GM12878 (cell line): ENCODE measurements at regions not wholly inside any gene's neighbourhood (a gene's known extent, or its start where the extent isn't known, plus 50 kb on each side); places are given as distances from the start of the nearest gene placed in this dataset.

Experiments
- ATAC-seq: fragments of 200-7000 bp; cut with Tn5 transposase; 3 replicates; pipeline ENCODE4 v1.9.1; 2020; ENCODE audit warnings: mild to moderate bottlenecking, moderate library complexity
- BruUV-seq: library from RNA; stranded (reverse); fragments of 400-500 nt; replicated peaks from 2 replicates; lab custom pipeline; 2021; lab: Mats Ljungman, UMichigan
- CTCF ChIA-PET: fragments of 300-600 bp; sonication (Branson Sonifier 250); formaldehyde crosslinking; extraction: SDS; loops from one replicate; lab custom pipeline; 2021; ENCODE audit warnings: inconsistent platforms; lab: Yijun Ruan, JAX
- POLR2A ChIA-PET: fragments of 350-600 bp; formaldehyde crosslinking; extraction: SDS; loops from one replicate; lab custom pipeline; 2021; ENCODE audit warnings: inconsistent platforms; lab: Charles Lee
- RAD21 ChIA-PET: fragments of 300-600 bp; sonication (Branson Sonifier 250); formaldehyde crosslinking; loops from one replicate; lab custom pipeline; 2023; ENCODE audit warnings: antibody characterized with exemption; ENCODE audit not compliant: unreplicated experiment; lab: Charles Lee
- SMC1A ChIA-PET: fragments of 300-600 bp; sonication (Branson Sonifier 250); formaldehyde crosslinking; loops from one replicate; lab custom pipeline; 2023; ENCODE audit not compliant: unreplicated experiment, uncharacterized antibody; lab: Charles Lee
- DNase-seq: peaks from one replicate; pipeline ENCODE4 v3.0.0-alpha.2; 2011; ENCODE audit warnings: low read depth, low spot score
- FAIRE-seq: peaks from 3 replicates; lab custom pipeline; 2011; peaks lifted over from hg19 to GRCh38; lab: Jason Lieb, UNC
- H2AFZ ChIP-seq: 2 replicates; pipeline ENCODE4 v1.6.0; 2011; ENCODE audit warnings: low read depth, low read length, control low read depth; ENCODE audit not compliant: control insufficient read depth
- H3K27ac ChIP-seq: 2 replicates; pipeline ENCODE4 v1.5.1; 2011; ENCODE audit warnings: control low read depth; ENCODE audit not compliant: control insufficient read depth, insufficient read depth
- H3K27me3 ChIP-seq, 2 experiments: replicated peaks in 1 of 2; 2 replicates each; pipeline versions ENCODE4 v1.6.0 to v1.6.1; 2011; ENCODE audit warnings: low read length in 1 of 2; ENCODE audit not compliant: control insufficient read depth in 2 of 2, insufficient read depth in 2 of 2
- H3K36me3 ChIP-seq, 2 experiments: 2 replicates each; pipeline ENCODE4 v1.5.1; 2011; ENCODE audit warnings: low read length in 1 of 2; ENCODE audit not compliant: control insufficient read depth in 2 of 2, insufficient read depth in 2 of 2
- H3K4me1 ChIP-seq: 2 replicates; pipeline ENCODE4 v1.6.1; 2011; ENCODE audit warnings: mild to moderate bottlenecking, low read length, moderate library complexity, mixed read lengths; ENCODE audit not compliant: control insufficient read depth, insufficient read depth
- H3K4me2 ChIP-seq: 2 replicates; pipeline ENCODE4 v1.6.0; 2011; ENCODE audit warnings: control low read depth; ENCODE audit not compliant: control insufficient read depth, insufficient read depth
- H3K4me3 ChIP-seq: fragments of 200-600 bp; sonication (generic); 2 replicates; pipeline ENCODE4 v1.5.1; 2016
- H3K79me2 ChIP-seq: 2 replicates; pipeline ENCODE4 v1.6.0; 2011; ENCODE audit warnings: low read length; ENCODE audit not compliant: control insufficient read depth, insufficient read depth
- H3K9ac ChIP-seq: 2 replicates; pipeline ENCODE4 v1.8.0; 2011; ENCODE audit warnings: low read length, control low read depth, mixed read lengths; ENCODE audit not compliant: control insufficient read depth, insufficient read depth
- H3K9me3 ChIP-seq: replicated peaks from 3 replicates; pipeline ENCODE4 v1.5.1; 2011; ENCODE audit warnings: mild to moderate bottlenecking, low read length; ENCODE audit not compliant: control insufficient read depth, insufficient read depth
- H4K20me1 ChIP-seq: 2 replicates; pipeline ENCODE4 v1.6.0; 2011; ENCODE audit not compliant: control insufficient read depth, insufficient read depth
- CBFB ChIP-seq: IDR thresholded peaks from 2 replicates; pipeline ENCODE4 v1.6.1; 2016; ENCODE audit warnings: antibody characterized with exemption, low read depth
- CTCF ChIP-seq, 3 experiments: IDR thresholded peaks in 2 of 3; conservative IDR thresholded peaks in 1 of 3; 2 replicates each; pipeline ENCODE4 v1.5.1; 2011; ENCODE audit warnings: low read depth in 3 of 3, low read length in 3 of 3, mild to moderate bottlenecking in 3 of 3, control low read depth in 2 of 3, moderate library complexity in 2 of 3, inconsistent platforms in 1 of 3, mixed read lengths in 1 of 3; ENCODE audit not compliant: control insufficient read depth in 2 of 3, insufficient read depth in 1 of 3; ENCODE audit errors: extremely low read depth in 1 of 3
- EED ChIP-seq: sonication (generic); IDR thresholded peaks from 2 replicates; pipeline ENCODE4 v1.6.1; 2016; ENCODE audit warnings: antibody characterized with exemption, low read depth
- EZH2 ChIP-seq: IDR thresholded peaks from 2 replicates; pipeline ENCODE4 v1.6.1; 2012; ENCODE audit warnings: low read depth, mild to moderate bottlenecking, control low read depth, inconsistent platforms, low read length, borderline replicate concordance; ENCODE audit not compliant: control insufficient read depth
- JUNB ChIP-seq: IDR thresholded peaks from 2 replicates; pipeline ENCODE4 v1.6.1; 2016; ENCODE audit warnings: antibody characterized with exemption, mild to moderate bottlenecking
- NBN ChIP-seq: fragments of 450-650 bp; IDR thresholded peaks from 2 replicates; pipeline ENCODE4 v1.6.1; 2016
- YBX1 ChIP-seq: fragments of 450-650 bp; IDR thresholded peaks from 2 replicates; pipeline ENCODE4 v1.6.1; 2016; ENCODE audit warnings: antibody characterized with exemption
- ZBTB33 ChIP-seq: fragments of 450-650 bp; IDR thresholded peaks from 2 replicates; pipeline ENCODE4 v1.6.1; 2017; ENCODE audit warnings: mild to moderate bottlenecking
- WGBS: methylation state at CpG from one replicate; pipeline ENCODE4 v1.1.6; 2016; ENCODE audit warnings: low lambda C conversion rate; ENCODE audit not compliant: insufficient replicate concordance, insufficient coverage; ENCODE audit errors: missing lambda C conversion rate; 5-methylcytosine and 5-hydroxymethylcytosine counted together
- in situ Hi-C: fragments of 300-500 bp; cut with MboI; formaldehyde crosslinking; loops from 9 replicates; pipeline ENCODE4 v1.14.3; 2018; ENCODE audit warnings: mixed read lengths
- intact Hi-C: fragments of 100-400 bp; cut with micrococcal nuclease; formaldehyde crosslinking; loops from one replicate; pipeline ENCODE4 v1.14.2; 2022; ENCODE audit not compliant: unreplicated experiment
- TF ChIP-seq, protein P1 (sequence below): fragments of 450-650 bp; formaldehyde crosslinking; IDR thresholded peaks from 2 replicates; pipeline ENCODE4 v1.4.0; 2022; ENCODE audit warnings: mild to moderate bottlenecking, moderate library complexity

DNA sequence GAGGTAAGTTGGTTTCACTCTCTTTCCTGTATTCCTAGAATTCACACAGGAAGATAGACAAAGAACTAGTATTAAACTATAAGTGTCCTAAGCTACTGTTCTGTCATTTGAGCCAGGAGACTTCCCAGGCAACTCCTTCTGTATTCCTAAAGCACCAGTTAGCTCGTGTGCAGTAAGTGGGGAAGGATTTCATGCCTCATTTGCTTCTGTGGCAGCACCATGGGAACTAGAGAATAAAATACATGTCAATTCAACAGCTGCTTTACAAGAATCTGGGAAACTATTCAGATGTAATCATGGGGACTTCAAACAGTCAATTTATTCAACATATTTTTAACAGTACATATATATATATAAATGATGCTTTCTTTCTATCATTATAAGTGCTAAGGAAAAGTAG is 762.3 kb downstream of the PRELID2 start:
- intact Hi-C loops = no loop called here
- H3K79me2 ChIP-seq = no peaks in the 10 kb centered on the region
- H3K4me2 ChIP-seq = no peak overlapping the region
- POLR2A ChIA-PET = no interaction called here
- DNase-seq = no peak
- H3K4me3 ChIP-seq = no peak overlapping the region
- BruUV-seq = no TSS peak
- WGBS = 5% methylated on average over 1 of the region's 1 CpG
- RAD21 ChIA-PET = no interaction called here
- H3K36me3 ChIP-seq = no peaks in the 10 kb centered on the region
- no peaks in the 10 kb centered on the region for H3K27me3 ChIP-seq
- CTCF ChIA-PET = no interaction called here
- no peak overlapping the region for H3K9ac ChIP-seq
- no peak for FAIRE-seq
- TF ChIP-seq EED (no peak), CTCF (IDR thresholded peaks at IDR 0.05 in 2 of 3, conservative IDR thresholded peaks at IDR 0.05 in 1 of 3; ENCODE audit: control insufficient read depth in 2 of 3, extremely low read depth in 1 of 3, insufficient read depth in 1 of 3, low read depth in 3 of 3, low read length in 3 of 3) (no peak)
- no peak overlapping the region for H3K27ac ChIP-seq
- no peak overlapping the region for H2AFZ ChIP-seq
- H3K4me1 ChIP-seq = no peaks in the 10 kb centered on the region
- no peaks in the 10 kb centered on the region for H3K9me3 ChIP-seq
- no peaks in the 10 kb centered on the region for H4K20me1 ChIP-seq
- SMC1A ChIA-PET = interaction anchor here (0.7 kb wide), 1 partner anchor 10 kb away, joined by 3 read pairs; no protein-coding TSS in a partner anchor
- in situ Hi-C loops = no loop called here
- no peak for ATAC-seq

- DNase-seq (no peak), FAIRE-seq (no peak), ATAC-seq (no peak)
- no peaks in the 10 kb centered on the region for H3K27me3 ChIP-seq
- no peak overlapping the region for H3K4me2 ChIP-seq
- H3K4me3 ChIP-seq = no peak overlapping the region
- H4K20me1 ChIP-seq = no peaks in the 10 kb centered on the region
- H3K4me1 ChIP-seq = no peaks in the 10 kb centered on the region
- no peaks in the 10 kb centered on the region for H3K79me2 ChIP-seq
- intact Hi-C loops (no loop called here), in situ Hi-C loops (no loop called here)
- no TSS peak for BruUV-seq
- no peak overlapping the region for H2AFZ ChIP-seq
- no peak overlapping the region for H3K27ac ChIP-seq
- H3K9me3 ChIP-seq = no peaks in the 10 kb centered on the region
- no peak overlapping the region for H3K9ac ChIP-seq
- TF ChIP-seq, protein P1, sequence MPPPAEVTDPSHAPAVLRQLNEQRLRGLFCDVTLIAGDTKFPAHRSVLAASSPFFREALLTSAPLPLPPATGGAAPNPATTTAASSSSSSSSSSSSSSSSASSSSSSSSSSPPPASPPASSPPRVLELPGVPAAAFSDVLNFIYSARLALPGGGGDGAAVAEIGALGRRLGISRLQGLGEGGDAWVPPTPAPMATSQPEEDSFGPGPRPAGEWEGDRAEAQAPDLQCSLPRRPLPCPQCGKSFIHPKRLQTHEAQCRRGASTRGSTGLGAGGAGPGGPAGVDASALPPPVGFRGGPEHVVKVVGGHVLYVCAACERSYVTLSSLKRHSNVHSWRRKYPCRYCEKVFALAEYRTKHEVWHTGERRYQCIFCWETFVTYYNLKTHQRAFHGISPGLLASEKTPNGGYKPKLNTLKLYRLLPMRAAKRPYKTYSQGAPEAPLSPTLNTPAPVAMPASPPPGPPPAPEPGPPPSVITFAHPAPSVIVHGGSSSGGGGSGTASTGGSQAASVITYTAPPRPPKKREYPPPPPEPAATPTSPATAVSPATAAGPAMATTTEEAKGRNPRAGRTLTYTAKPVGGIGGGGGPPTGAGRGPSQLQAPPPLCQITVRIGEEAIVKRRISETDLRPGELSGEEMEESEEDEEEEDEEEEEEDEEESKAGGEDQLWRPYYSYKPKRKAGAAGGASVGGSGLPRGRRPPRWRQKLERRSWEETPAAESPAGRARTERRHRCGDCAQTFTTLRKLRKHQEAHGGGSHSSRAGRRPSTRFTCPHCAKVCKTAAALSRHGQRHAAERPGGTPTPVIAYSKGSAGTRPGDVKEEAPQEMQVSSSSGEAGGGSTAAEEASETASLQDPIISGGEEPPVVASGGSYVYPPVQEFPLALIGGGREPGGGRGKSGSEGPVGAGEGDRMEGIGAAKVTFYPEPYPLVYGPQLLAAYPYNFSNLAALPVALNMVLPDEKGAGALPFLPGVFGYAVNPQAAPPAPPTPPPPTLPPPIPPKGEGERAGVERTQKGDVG = no peak
- TF ChIP-seq YBX1 = no peak
- TF ChIP-seq NBN = no peak
- no peak for TF ChIP-seq EZH2
- TF ChIP-seq ZBTB33 = no peak
- no peak for TF ChIP-seq CBFB
- no peak for TF ChIP-seq JUNB
- no peaks in the 10 kb centered on the region for H3K36me3 ChIP-seq
- ChIA-PET POLR2A (no interaction called here), CTCF (no interaction called here), RAD21 (no interaction called here), SMC1A (no interaction called here)
- 28% methylated on average over 3 of the region's 3 CpGs for WGBS
Observed at GRCh38 chr5:145068721-145069120, 766.4 kb downstream of the PRELID2 start.
